ENCODE measurements at regions not wholly inside any gene's neighbourhood (a gene's known extent, or its start where the extent isn't known, plus 50 kb on each side); places are given as distances from the start of the nearest gene placed in this dataset.

DNA sequence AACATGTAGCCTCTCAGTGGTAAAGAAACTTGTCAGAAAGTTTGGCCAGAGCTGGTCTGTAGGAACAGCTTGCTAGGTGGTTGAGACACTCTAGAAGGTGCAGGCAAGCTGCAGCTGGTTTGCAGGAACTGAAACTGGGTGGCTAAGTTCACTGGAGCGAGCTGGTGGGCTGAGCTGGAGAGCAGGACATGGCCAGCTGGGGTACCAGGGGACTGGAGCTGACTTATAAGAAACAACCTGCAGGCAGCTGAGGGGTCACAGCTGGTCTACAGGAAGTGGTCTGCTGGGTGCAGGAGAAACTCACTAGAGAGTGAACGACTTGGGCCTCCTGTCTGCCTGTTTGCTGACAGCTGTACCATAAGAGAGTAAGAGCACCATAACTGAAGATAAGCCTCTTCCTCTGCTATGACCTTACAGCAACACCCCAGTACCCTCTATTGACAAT, 157.1 kb upstream of the LNX1 start:
- no peaks in the 10 kb centered on the region for H3K4me1 ChIP-seq (ENCODE audit: control insufficient read depth, extremely low read depth, insufficient read depth, low read length)
- no peaks in the 10 kb centered on the region for H3K9me3 ChIP-seq (ENCODE audit: control insufficient read depth, insufficient read depth, low read depth, low read length)
- H3K4me2 ChIP-seq (ENCODE audit: extremely low read depth, insufficient read depth, low read length), result no peak overlapping the region
- H3K27me3 ChIP-seq (ENCODE audit: control insufficient read depth, insufficient read depth, low read length), result no peaks in the 10 kb centered on the region
- DNase-seq (ENCODE audit: low read depth in 2 of 2), result no peak
- H3K36me3 ChIP-seq (ENCODE audit: control insufficient read depth, insufficient read depth, low read length), result no peaks in the 10 kb centered on the region
- no peaks in the 10 kb centered on the region for H4K20me1 ChIP-seq (ENCODE audit: control insufficient read depth, extremely low read depth, insufficient read depth, low read length)
- no peak overlapping the region for H2AFZ ChIP-seq (ENCODE audit: low read length)
- no peaks in the 10 kb centered on the region for H3K79me2 ChIP-seq (ENCODE audit: control insufficient read depth, insufficient read depth, low read length)
- no peak overlapping the region for H3K9ac ChIP-seq (ENCODE audit: insufficient read depth, low read length)
- no peak overlapping the region for H3K27ac ChIP-seq (ENCODE audit: insufficient read depth, low read length)
- no peak for TF ChIP-seq EZH2 (IDR thresholded peaks at IDR 0.05; ENCODE audit: low read length, missing control alignments)
- TF ChIP-seq, protein P1, sequence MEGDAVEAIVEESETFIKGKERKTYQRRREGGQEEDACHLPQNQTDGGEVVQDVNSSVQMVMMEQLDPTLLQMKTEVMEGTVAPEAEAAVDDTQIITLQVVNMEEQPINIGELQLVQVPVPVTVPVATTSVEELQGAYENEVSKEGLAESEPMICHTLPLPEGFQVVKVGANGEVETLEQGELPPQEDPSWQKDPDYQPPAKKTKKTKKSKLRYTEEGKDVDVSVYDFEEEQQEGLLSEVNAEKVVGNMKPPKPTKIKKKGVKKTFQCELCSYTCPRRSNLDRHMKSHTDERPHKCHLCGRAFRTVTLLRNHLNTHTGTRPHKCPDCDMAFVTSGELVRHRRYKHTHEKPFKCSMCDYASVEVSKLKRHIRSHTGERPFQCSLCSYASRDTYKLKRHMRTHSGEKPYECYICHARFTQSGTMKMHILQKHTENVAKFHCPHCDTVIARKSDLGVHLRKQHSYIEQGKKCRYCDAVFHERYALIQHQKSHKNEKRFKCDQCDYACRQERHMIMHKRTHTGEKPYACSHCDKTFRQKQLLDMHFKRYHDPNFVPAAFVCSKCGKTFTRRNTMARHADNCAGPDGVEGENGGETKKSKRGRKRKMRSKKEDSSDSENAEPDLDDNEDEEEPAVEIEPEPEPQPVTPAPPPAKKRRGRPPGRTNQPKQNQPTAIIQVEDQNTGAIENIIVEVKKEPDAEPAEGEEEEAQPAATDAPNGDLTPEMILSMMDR (conservative IDR thresholded peaks at IDR 0.05 in 1 of 2, IDR thresholded peaks at IDR 0.05 in 1 of 2; ENCODE audit: low read depth in 1 of 2, low read length in 2 of 2), result no peak
- no peak overlapping the region for H3K4me3 ChIP-seq (replicated peaks in 1 of 4; ENCODE audit: control extremely low read depth in 1 of 4, insufficient read depth in 1 of 4, low read depth in 3 of 4, low read length in 4 of 4)

DNA sequence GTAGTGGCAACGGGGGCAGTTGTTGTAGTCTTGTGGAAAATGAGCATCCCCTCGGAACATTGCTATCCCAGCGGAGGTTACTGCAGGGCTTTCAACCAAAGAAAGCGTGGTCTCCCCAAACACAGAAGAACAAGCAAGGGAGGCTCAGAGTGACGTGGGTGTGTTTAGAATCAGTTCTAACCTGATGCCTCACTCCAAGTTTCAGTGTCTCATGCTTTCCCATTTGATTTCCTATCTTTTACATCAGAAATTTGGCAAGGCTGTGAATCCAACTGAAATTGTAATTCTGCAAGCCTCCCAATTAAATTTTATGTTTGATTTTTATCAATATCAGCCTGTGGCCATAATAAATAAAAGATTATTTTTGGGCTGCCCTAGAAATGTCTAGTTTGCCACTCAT, 156.1 kb upstream of the LNX1 start:
- Histone ChIP-seq H3K9ac (ENCODE audit: insufficient read depth, low read length) (no peak overlapping the region), H3K27ac (ENCODE audit: insufficient read depth, low read length) (no peak overlapping the region), H3K4me2 (ENCODE audit: extremely low read depth, insufficient read depth, low read length) (no peak overlapping the region), H3K9me3 (ENCODE audit: control insufficient read depth, insufficient read depth, low read depth, low read length) (no peaks in the 10 kb centered on the region), H3K79me2 (ENCODE audit: control insufficient read depth, insufficient read depth, low read length) (no peaks in the 10 kb centered on the region), H3K27me3 (ENCODE audit: control insufficient read depth, insufficient read depth, low read length) (no peaks in the 10 kb centered on the region), H2AFZ (ENCODE audit: low read length) (no peak overlapping the region), H3K36me3 (ENCODE audit: control insufficient read depth, insufficient read depth, low read length) (no peaks in the 10 kb centered on the region), H4K20me1 (ENCODE audit: control insufficient read depth, extremely low read depth, insufficient read depth, low read length) (no peaks in the 10 kb centered on the region), H3K4me3 (replicated peaks in 1 of 4; ENCODE audit: control extremely low read depth in 1 of 4, insufficient read depth in 1 of 4, low read depth in 3 of 4, low read length in 4 of 4) (no peak overlapping the region), H3K4me1 (ENCODE audit: control insufficient read depth, extremely low read depth, insufficient read depth, low read length) (no peaks in the 10 kb centered on the region)
- DNase-seq (ENCODE audit: low read depth in 2 of 2), result peak in 1 of 2 donors; percentile 50
- TF ChIP-seq, protein P1 (conservative IDR thresholded peaks at IDR 0.05 in 1 of 2, IDR thresholded peaks at IDR 0.05 in 1 of 2; ENCODE audit: low read depth in 1 of 2, low read length in 2 of 2), result no peak
- TF ChIP-seq EZH2 (IDR thresholded peaks at IDR 0.05; ENCODE audit: low read length, missing control alignments), result no peak

GRCh38 chr4:53744446-53745160, 153.3 kb upstream of the LNX1 start:
- Histone ChIP-seq H3K4me2 (ENCODE audit: extremely low read depth, insufficient read depth, low read length) (no peak overlapping the region), H3K36me3 (ENCODE audit: control insufficient read depth, insufficient read depth, low read length) (no peaks in the 10 kb centered on the region), H3K79me2 (ENCODE audit: control insufficient read depth, insufficient read depth, low read length) (no peaks in the 10 kb centered on the region), H4K20me1 (ENCODE audit: control insufficient read depth, extremely low read depth, insufficient read depth, low read length) (no peaks in the 10 kb centered on the region), H3K27ac (ENCODE audit: insufficient read depth, low read length) (no peak overlapping the region), H3K27me3 (ENCODE audit: control insufficient read depth, insufficient read depth, low read length) (no peaks in the 10 kb centered on the region), H2AFZ (ENCODE audit: low read length) (no peak overlapping the region), H3K4me3 (replicated peaks in 1 of 4; ENCODE audit: control extremely low read depth in 1 of 4, insufficient read depth in 1 of 4, low read depth in 3 of 4, low read length in 4 of 4) (no peak overlapping the region), H3K4me1 (ENCODE audit: control insufficient read depth, extremely low read depth, insufficient read depth, low read length) (no peaks in the 10 kb centered on the region), H3K9ac (ENCODE audit: insufficient read depth, low read length) (no peak overlapping the region), H3K9me3 (ENCODE audit: control insufficient read depth, insufficient read depth, low read depth, low read length) (no peaks in the 10 kb centered on the region)
- TF ChIP-seq, protein P1 (conservative IDR thresholded peaks at IDR 0.05 in 1 of 2, IDR thresholded peaks at IDR 0.05 in 1 of 2; ENCODE audit: low read depth in 1 of 2, low read length in 2 of 2), result no peak
- TF ChIP-seq EZH2 (IDR thresholded peaks at IDR 0.05; ENCODE audit: low read length, missing control alignments), result no peak
- DNase-seq (ENCODE audit: low read depth in 2 of 2), result no peak
